DMS153 (cell line): ENCODE measurements at regions not wholly inside any gene's neighbourhood (a gene's known extent, or its start where the extent isn't known, plus 50 kb on each side); places are given as distances from the start of the nearest gene placed in this dataset.
A peak's percentile ranks its signal among the peaks of the same experiment; 100 is the strongest.
"Not testable (repeated sequence)": the region's sequence is repeated elsewhere in the genome, so short reads cannot be mapped to it uniquely, and the experiment has no call there.

Experiments
- DNase-seq: peaks from one replicate; lab custom pipeline; 2025; lab: John Stamatoyannopoulos, UW

DNA sequence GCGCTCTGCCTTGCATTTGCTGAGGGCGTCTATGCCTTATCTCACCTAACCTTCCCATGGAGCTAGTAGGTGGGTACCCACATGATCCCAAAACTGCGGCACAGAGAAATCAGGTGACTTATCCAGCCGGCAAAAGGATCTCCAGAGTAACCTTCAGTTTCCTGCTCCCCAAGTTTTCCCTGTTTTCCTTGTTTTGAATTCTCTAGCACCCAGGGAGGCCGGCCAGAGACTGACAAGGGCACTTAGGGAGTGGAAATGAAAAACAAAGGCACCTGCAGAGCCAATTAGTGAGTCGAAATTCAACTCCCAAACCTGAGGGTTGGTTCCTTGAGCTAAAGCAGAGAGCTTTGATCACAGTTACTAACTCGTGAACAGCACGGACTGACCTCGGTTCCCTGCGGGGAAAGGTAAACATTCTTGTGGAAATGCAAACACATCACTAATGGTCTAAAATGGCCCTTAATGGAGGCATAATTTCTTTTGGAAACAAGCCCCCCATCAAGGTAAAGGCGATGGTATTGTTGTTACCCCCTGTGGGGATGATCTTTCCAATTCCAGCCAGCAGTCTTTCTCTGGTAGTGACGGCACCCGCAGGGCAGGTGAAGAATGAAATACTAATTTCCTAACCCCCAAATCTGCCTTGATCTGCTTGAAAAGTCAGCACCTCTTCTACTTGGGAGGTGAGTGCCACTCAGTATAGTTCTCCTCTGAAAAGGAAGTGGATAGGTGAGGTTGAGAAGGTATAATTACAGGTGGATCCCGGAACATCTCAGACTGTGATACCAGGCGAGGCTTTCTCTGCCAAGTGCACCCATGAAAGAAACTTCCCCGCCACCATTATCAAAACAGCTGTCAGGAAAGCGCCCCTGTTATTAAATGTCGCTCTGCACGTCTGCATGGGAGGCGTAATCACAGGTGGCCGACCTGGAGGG, 365.6 kb upstream of the AUTS2 start:
- DNase-seq: peak; percentile 91

DNA sequence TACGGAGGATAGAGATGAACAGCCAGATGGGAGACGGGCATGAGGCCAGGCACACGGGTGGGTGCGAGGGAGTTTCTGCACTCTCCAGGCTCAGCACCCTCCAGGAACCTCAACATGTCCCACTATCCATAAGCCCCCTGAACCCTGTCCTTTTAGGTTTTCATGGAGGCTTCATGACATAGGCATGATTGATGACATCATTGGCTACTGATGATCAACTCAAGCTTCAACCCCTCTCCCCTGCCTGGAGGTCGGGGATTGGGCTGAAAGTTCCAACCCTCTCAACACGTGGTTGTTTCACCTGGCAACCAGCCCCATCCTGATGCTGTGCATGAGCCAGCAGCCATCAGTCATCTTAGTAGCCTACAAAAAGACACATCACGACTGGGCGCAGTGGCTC, 360.7 kb upstream of the AUTS2 start:
- no peak for DNase-seq

DNA sequence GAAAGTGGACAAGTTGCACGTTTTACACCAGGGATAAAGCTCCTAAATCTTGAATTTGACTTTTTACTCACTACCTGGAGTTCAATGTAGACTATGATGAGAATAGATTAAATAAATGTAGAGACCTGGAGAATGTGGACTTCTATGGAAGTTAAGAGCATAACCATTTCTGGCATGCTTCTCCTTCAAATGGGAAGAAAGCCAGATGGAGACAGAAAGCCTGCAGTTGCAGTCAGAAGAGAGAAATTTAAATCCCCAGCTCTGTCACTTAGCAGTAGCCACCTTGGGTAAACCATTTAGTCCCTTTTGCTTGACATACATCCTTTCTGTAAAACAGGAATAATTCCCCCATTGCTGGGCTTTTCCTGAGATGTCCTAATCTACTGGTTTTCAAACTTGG, 355.3 kb upstream of the AUTS2 start:
- DNase-seq: no peak

DNA sequence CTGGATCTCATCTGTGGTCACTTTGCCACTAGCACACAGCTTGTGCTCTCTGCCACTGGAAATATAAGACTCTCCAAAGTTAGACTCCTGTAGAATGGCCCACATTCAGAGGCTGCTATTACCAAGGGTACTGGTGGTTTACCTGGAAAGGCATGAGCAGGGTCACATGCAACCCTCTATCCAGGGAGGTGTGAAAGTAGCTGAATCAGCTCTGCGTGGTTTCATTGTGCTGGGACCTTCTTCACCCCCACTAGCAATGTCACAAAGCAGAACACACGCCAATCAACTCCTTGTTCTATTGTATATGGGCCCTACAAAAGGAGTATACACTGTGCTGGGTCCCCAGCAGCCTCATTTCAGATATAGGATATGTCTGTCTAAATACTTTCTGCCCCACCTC, 353.6 kb upstream of the AUTS2 start:
- no peak for DNase-seq

DNA sequence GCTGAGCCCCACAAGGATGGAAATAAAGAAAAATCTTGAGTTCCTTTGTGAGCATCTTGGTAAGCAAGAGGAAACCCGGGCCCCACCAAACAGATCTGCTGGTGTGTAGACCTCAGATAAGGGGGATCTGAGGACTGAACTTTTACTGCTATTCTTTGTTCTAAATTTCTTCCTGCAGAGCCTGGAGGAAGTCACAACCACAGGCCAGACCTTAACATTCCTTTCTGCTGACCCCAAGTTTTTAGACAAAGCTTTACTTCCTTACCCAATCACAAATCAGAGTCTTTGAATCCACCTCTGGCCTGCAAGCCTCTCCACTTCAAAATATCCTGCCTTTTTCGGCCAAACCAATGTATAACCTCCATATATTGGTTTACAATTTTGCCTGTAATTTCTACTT, 352.6 kb upstream of the AUTS2 start:
- no peak for DNase-seq

DNA sequence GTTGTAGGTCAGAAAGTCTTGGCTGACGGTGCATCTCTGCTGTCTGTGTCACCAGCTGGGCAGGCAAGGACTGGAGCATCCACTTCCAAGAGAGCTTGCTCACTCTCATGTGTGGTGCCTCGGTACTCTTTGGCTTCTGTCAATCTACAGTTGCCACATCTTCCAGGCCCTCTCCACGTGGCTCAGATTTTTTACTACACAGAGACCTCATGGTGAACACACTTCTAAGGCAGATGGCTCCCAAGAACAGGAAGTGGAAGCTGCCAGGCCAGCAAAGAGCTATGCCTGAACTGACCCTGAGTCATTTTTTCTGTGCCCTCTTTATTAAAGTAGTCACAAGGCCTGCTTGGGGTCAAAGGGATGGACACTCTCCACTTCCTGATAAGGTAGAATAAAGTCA, 351.5 kb upstream of the AUTS2 start:
- no peak for DNase-seq

DNA sequence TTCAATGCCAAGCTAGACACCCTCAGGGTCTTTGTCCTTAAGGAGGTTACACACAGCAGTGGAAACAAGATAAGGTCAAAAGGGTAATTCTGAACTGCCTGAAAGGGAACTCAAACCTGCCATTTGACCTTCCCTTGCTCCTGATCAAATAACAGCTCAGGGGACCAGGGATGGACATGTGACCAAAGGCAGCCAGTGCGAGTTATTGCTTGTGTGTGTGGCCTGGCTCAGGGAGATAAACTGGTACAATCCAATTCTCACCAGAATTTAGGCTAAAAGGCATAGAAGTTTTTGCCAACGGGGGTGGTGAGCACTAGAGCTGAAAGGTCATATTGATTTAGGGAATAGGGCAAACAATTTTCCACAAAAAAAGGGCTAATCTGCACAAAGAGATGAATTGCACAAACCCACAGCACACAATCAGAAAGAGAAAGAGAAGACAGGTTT, 349.9 kb upstream of the AUTS2 start:
- DNase-seq: not testable (repeated sequence)

DNA sequence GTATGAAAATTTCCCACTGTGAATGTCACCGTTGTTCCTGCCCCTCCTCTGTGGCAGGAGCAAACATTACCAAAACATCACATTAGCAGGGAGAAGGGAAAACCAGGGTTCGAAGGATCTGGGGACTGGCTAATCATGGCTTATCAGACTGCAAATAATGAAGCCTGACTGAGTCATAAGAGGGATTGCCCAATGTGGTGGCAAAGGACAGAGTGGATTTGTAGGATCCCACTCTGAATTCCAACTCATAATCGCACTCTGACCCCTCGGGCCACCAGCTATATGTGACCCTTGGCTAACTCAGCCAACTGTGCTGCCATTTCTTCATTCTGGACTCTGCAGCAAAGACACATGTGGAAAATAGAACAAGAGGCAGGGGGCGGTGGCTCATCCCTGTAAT, 347.3 kb upstream of the AUTS2 start:
- no peak for DNase-seq

DNA sequence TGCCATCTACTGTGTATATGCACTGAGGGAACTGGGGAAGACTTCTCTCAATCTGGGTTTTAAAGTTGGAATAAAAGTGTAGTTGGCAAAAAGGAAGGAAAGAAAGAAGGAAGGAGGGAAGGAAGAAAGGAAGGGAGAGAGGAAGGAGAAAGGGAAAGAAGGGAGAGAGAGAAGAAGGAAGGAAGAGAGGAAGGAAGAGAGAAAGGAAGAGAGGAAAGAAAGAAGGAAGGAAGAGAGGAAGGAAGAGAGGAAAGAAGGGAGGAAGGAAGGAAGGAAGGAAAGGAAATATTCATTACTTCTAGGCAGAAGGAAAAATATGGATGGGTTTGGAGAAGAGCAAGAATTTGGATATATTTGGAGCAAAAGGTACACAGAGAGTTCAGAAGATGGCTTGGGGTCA, 343.6 kb upstream of the AUTS2 start:
- no peak for DNase-seq

DNA sequence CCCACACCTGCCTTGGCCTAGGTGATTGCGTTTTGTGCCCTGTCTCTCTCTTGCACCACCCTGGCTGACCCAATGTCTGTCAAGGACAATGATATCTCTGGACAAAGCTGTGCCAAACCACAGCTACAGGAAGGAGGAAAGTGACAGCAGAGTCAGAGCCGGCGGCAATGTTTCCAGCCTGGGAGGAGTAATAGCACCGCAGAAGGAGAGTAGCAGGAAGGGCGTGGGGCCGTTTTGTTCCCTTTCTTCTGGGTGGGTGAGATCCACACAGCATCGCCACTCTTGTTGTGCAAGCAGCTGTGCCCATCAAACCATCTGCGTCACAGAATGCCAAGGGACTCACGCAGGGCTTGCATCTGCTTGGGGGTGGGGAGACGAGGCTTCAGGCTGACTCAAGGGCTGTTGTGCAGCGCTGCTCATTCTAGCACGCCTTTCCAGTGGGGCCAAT, 341.6 kb upstream of the AUTS2 start:
- DNase-seq: peak; percentile 64

DNA sequence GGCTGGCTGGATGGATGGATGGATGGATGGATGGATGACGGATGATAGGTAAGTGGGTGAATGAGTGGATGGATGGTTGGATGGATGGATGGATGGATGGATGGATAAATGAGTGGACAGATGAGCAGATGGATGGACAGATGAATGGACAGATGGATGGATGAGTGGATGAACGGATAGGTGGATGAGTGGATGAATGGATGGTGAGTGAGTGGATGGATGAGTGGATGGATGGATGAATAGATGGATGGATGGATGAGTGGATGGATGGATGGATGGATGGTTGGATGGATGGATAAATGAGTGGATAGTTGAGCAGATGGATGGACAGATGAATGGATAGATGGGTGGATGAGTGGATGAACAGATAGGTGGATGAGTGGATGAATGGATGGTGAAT, 340.7 kb upstream of the AUTS2 start:
- DNase-seq: no peak

DNA sequence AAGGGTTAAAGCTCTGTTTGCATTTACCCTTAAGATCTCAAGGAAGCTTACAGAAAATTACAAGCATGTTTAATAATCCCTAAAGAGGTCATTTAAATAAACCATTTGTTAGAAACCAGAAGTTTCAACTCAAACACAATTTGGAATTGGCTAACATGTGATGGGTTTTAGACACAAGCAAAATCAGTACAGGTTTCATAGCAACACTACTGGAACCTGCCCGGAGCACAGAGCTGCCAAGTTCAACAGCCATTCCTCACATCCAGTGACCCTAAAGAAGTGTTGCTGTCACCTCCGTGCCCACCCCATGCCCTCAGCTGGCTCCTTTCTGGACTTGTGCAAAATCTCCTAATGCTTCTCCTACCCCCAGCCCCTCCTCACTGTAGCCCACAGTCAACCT, 338.8 kb upstream of the AUTS2 start:
- DNase-seq: no peak

DNA sequence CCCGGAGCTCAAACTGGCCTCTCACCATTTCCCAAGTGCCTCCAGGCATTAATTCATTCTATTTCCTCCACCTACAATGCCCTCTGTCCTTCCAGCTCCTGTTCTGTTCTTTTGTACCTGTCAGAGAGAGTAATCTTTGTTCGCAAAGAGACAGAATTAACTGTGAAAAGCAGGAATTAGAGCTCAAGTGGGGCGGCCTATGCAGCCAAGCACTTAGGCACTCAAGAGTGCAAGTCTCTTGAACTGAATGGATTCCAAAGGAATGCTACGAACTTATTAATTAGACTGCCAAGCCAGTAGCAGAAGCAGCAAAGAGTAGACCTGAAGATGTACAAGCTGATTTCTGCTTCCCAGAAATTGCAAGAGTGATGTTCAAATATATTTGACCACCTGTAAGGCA, 338.3 kb upstream of the AUTS2 start:
- DNase-seq: no peak

DNA sequence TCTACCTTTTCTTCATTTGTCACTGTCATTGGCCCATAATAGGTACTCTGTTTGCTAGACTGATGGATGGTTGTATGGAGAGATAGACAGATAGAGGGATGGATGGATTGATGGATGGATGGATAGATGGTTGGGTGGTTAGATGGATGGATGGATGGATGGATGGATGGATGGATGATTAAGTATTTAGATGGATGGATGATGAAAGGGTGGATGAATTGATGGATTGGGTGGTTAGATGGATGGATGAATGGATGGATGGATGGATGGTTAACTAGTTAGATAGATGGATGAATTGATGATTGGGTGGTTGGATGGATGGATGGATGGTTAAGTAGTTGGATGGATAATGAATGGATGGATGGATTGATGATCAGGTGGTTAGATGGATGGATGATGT, 334.7 kb upstream of the AUTS2 start:
- no peak for DNase-seq

DNA sequence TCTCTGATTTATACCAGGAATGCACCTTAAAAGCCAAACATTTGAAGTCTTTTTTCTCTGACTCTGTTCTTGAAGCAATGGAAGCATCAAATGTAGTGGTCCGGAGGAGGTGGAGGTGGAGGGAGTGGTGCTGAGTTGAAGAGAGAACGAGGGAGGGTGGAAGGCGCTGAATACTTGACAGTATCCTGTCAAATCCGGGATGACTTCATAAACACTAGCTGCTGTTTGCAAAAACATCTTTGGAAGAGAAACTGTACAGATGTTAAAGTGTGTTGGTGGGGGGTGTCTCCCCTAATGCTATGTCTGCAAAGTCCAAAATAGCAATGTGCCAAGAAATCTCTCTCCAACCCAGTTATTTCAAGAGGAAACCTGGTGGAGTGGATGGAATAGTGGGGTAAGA, 328.5 kb upstream of the AUTS2 start:
- no peak for DNase-seq

DNA sequence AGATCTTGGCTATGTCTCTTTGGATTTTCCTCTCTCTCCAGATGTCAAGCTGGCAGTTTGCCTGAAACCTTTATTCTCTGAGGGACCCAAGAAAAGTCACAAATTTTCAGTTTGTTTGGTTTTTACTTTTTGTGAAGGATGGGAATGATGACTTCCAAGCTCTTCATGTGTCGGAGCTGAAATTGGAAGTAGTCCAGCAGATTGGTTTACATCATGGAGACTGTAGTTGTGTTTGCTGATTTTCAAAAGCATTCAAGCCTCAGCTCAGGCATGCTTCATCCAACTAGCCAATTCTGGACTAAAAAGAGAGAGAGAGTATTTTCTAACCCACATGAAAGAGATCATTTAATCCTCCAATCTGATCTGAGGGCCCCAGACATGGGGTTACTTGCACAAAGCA, 326.2 kb upstream of the AUTS2 start:
- DNase-seq: peak; percentile 18

DNA sequence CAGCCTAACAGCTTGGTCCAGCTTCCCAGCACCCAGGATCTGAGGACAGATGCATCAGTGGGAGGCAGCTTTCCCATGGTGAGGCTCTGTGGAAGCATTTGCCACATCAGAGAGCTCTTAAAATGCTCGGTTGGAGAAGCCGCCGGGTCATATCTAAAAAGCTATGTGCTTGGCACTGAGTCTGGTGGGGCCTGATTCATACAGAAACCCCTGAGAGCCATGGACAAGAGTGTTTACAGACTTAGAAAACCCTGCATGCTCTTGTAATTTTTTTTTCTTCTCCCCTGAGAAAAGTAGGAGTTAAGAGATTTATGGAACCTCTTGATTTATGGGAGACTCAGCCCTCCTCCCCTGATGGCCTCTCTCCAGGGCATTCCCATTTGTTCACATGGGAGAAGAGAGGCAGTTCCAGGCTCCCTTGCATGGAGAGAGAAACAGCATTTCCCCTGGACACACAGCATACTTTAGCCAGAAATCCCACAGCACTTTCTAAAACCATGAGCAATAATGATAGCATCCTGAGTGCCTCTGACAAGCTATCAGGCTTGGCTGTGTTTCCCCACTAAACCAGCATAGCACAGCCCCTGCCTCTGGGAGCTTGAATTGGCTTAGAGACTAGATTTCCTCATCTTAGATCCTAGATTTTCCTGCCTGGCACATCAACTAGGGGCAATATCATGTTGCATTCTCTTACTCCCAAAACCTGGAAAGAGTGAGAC, 322.1 kb upstream of the AUTS2 start:
- no peak for DNase-seq

DNA sequence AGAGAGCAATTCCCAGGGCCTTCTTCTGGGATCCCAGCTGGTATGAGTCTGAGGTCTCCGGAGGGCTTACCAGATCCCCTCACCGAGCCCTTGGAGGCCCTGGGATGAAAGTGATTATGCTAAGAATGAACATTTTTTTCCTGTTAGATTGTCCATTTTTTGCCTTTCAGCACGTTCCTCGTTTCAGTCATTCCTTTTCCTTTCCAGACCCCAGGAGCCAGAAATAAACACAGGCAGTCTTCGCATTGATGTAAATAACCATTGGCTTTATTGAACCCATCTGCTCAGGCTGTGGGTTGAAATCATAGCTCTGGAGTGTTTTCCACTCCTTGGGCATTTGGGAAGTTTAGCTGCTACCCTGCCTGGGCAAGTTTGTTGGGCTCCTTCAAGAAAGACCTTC, 320.9 kb upstream of the AUTS2 start:
- no peak for DNase-seq

DNA sequence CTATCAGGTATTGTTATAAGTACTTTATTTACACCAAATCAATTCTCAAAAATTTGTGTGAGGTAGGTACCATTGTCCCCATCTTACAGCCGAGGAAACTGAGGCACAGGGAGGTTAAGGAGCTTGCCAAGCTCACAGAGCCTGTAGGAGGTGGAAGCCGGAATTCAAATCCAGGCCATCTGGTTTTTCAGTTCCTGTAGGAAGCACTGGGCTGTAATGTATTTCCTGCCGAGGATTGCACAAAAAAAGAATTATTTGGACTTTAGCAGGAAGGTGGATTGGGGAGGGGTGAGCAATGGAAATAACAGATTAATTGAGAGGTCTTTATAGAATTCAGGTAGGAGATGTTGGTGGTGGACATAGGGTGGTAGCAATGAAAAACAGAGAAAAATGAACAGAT, 315.3 kb upstream of the AUTS2 start:
- DNase-seq: no peak

DNA sequence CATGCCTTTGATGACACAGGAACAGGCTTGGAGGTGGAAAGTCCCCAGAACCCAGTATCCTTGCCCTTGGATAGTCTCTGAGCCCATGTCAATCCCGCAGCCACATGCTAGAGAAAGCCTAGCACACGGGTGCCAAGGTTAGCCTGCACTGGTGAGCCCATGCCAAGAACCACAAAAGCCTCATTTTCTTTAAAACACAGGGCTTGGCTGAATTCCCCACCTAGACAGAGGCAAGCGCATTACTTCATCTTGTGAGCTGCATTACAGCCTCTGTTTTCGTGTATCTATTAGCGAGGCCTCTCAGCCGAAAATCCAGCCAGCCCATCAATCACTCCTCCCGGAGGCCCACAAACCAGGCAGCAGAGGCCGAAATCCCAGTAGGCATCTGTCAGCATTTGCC, 314.9 kb upstream of the AUTS2 start:
- DNase-seq: no peak

DNA sequence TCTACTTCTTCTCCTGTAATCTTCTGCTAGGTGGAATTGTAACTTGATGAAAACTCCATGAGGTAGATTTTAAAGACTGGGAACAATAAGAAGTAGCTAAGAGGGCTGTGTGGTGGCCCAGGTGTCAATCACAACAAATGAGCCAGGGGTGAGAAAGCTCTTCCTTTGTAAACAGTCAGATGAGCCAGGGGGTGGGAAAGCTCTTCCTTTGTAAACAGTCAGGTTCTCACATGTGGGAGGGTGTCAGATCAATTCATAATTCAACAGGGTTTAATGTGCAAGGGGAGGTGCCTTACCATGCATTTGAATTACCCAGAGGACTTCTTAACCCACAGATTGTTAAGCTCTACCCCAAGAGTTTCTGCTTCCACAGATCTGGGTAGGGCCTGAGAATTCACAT, 312.4 kb upstream of the AUTS2 start:
- DNase-seq: no peak

DNA sequence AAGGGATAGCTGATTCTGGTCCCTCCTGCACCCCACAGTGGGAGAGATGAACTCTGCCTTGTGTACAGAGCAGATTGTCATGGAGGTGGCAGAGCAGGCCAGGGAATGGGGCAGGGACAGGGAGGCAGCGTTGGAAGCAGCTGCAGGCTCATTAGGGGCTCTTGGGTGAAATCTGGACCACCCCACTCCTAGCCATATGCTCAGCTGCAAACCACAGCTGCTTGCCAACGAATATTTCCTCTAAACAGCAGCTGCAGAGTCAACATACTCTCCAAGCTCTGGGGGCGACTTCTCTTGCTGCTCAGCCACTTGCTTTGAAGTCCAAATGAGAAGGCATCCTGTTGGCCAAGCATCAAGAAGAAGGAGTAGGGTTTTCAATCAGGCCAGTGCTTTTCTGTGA, 302.3 kb upstream of the AUTS2 start:
- no peak for DNase-seq

DNA sequence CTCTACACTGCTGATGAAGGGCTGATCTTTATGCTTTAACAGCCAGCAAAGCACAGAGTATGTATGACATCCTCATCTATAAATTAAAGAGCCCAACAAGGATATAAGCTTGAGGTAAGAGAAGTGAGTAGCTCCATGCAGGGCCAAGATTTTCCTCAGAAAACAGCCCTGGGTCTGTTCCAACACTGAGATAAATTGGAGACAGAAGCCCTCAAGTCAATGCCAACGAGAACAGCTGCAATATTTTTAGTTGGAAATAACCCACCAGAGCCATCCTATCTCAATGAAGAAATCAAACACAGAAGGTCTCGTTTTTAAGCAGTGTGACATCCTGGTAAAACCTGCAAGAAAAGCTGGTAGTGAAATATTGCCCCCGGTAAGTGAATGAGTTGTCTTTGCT, 297.0 kb upstream of the AUTS2 start:
- no peak for DNase-seq
